Suprapubic skin (tissue), 3 donors: ENCODE measurements at regions not wholly inside any gene's neighbourhood (a gene's known extent, or its start where the extent isn't known, plus 50 kb on each side); places are given as distances from the start of the nearest gene placed in this dataset.

Experiments used
- CTCF ChIP-seq, 2 donors: fragments of 200-600 bp in 1 of 2; fragments of 450-650 bp in 1 of 2; sonication (generic) in 1 of 2; IDR thresholded peaks; one replicate each; pipeline ENCODE4 v1.5.1; 2016 to 2019; ENCODE audit warnings: antibody characterized with exemption in 2 of 2, mild to moderate bottlenecking in 1 of 2, moderate library complexity in 1 of 2
- POLR2A ChIP-seq, 2 donors: fragments of 450-650 bp; IDR thresholded peaks; one replicate each; pipeline ENCODE4 v1.6.1; 2017; ENCODE audit warnings: antibody characterized with exemption in 2 of 2, mild to moderate bottlenecking in 2 of 2, moderate library complexity in 2 of 2

DNA sequence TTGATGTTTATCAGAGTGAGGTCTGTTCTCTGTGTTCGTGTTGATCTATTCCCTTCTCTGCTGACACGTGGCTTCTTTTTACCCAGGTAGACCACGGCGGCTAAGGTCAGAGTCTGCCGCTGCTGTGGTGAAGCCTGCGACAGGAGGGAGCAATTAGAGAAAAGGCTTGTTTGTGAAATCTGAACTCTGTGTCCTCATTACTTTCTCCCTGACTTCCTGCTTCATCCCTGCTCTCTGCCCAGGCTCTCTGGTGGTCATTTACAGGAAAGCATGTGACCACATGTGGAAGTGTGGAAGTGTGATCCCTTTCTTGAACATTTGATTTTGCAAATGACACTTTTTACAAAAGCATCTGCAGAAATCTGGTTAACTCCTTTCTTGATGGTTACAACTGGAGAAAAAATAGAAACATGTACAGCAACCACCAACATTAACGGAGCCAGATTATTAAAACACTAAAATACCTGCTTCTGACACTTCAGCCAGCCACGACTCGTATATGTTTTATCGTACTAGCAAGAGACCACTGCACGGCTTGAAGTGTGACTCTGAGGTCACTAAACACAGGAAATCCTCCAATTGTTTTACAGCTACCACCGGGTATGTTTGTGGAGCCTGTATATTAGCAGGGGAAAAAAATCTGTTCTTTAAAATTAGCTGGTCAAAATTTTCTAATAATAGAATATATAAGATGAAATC, 388.6 kb upstream of the TMPO start:
- TF ChIP-seq CTCF (IDR thresholded peaks at IDR 0.05) (no peak), POLR2A (IDR thresholded peaks at IDR 0.05) (no peak)
